ENCODE measurements at regions not wholly inside any gene's neighbourhood (a gene's known extent, or its start where the extent isn't known, plus 50 kb on each side); places are given as distances from the start of the nearest gene placed in this dataset.
"Not testable (repeated sequence)": the region's sequence is repeated elsewhere in the genome, so short reads cannot be mapped to it uniquely, and the experiment has no call there.

DNA sequence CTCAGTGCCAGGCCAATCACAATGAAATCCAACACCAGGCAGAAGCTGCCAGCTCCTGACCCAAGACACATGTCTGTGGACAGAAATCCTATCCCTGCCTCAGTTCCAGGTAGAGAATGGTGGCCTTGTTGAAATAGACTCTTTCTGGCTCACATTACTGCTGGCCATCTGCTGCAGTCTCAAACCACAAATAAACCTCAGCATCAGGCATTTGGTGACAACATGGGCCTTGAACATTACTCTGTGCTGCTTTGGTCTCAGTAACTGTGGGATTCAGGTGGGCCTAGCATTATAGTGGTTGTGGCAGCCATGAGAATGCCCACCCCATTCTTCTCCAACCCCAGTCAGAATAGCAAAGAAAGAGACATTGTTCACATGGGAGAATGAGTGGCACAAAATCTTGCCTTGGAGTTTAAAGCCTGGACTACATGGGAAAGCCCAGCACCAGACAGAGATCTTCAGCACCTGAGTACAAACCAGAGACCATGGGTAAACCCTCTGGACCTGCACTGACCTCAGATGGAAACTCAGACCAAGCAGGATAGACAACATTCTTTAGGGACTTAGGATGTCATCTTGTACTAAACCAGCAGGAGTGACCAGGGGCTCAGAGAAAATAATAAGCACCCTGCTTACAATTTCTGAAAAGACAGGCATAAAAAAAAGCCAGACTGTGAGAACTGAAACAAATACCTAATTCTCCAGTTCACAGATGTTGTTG, 50.4 kb upstream of the TRAM1L1 start:
- DNase-seq = no peak

DNA sequence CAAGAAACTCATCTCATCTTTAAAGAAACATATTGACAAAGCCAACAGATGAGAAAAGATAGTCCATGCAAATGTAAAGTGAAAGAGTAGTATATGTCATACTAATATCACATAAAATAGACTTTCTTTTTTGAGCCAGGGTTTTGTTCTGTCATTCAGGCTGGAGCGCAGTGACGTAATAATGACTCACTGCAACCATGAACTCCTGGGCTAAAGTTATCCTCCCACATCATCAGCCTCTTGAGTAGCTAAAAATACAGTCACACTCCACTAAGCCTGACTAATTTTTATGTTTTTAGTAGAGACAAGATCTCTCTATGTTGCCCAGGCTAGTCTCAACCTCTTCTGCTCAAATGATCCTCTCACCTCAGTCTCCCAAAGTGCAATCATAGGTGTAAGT, 51.8 kb upstream of the TRAM1L1 start:
- no peak for DNase-seq

DNA sequence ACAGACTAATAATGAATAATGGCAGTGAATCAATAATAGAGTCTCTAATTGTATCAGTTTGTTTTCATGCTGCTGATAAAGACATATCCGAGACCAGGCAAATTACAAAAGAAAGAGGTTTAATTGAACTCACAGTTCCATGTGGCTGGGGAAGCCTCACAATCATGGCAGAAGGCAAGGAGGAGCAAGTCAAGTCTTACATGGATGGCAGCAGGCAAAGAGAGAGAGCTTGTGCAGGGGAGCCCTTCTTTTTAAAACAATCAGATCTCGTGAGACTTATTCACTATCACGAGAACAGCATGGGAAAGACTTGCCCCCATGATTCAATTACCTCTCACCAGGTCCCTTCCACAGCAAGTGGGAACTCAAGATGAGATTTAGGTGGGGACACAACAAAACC, 53.4 kb upstream of the TRAM1L1 start:
- not testable (repeated sequence) for DNase-seq

DNA sequence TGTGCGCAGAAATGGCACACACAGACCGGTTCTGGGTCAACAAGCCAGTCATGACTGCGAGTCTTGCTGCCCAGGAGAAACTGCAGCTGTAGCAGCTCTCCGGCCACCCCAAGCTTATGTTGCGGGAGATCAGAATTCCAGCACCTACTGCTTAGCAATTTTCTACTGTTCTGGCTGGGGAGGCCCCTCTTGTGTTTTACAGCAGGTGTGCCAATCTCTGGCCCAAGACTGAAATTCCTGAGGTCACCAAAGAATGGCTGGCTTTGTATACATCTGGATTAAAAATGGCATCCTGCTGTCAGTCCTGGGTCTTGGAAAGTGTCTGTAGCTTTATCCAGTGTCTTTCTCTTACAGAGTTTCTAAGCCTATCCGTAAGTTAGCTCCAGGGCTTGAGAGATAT, 68.9 kb upstream of the TRAM1L1 start:
- no peak for DNase-seq

GRCh38 chr4:117156806-117157205, 71.4 kb upstream of the TRAM1L1 start:
- no peak for DNase-seq

DNA sequence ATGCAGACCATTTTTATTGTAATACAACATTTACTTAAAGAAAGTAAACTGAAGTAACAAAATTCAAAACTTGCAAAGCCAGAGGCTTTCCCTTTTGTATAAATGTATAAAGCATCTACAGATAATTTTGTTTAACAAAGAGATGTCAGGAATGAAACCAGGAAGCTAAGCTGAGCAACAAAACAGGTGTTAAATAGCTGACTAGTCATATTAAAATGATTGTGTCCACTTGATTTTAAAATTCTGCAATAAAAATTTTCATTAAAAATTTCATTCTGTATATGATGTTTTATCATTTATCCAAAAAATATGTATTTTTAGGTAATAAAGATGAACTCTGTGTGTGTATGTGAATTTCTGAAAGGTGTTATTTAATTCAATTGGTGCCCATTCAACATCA, 72.0 kb upstream of the TRAM1L1 start:
- DNase-seq = no peak

DNA sequence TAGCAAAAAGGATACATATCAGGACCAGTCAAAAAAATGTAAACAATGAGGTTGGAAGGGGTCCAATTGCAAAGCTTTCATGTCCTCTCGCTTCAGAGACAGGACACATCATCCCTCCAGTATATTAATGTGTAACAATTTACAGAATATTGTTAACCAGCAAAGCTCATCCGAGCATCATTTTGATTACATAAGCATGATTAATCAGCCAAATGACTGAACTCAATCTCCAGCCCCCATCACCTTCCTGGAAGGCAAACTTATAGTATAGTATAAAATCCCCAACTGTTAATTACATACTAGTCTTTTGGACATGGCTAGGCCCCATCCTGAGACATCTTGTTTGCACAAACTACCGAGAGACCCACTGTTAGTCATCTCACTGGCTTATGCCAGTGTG, 77.6 kb upstream of the TRAM1L1 start:
- DNase-seq = no peak

DNA sequence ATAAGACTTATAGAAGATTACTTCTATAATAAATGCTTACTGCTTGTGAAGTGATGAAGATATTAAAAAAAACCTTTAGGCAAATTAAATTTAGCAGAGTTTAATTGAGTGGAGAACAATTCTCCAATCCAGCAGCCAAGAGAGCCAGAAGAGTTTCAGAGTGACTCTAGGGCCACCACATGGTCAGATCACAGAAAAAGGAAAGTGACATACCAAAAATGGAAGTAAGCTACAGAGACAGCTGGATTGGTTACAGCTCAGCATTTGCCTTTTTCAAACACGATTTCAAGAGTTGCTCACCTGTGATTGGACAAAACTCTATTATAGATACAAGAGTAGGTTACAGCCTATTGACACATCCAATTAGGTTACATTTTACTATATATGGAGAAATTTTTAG, 79.0 kb upstream of the TRAM1L1 start:
- no peak for DNase-seq

- DNase-seq = not testable (repeated sequence)
Measured at GRCh38 chr4:117175369-117175768, 90.0 kb upstream of the TRAM1L1 start.

GRCh38 chr4:117203231-117203630, 117.9 kb upstream of the TRAM1L1 start:
- no peak for DNase-seq

GRCh38 chr4:117210551-117210950, 125.2 kb upstream of the TRAM1L1 start:
- no peak for DNase-seq

- DNase-seq = no peak
Measured at GRCh38 chr4:117224256-117224655, 138.9 kb upstream of the TRAM1L1 start.

GRCh38 chr4:117225471-117225870, 140.1 kb upstream of the TRAM1L1 start:
- DNase-seq = no peak

- no peak for DNase-seq
Measured at GRCh38 chr4:117227925-117228324, 142.5 kb upstream of the TRAM1L1 start.

- DNase-seq = no peak
Measured at GRCh38 chr4:117239434-117239833, 154.1 kb upstream of the TRAM1L1 start.

GRCh38 chr4:117249333-117249732, 164.0 kb upstream of the TRAM1L1 start:
- DNase-seq = no peak

GRCh38 chr4:117264072-117264471, 178.7 kb upstream of the TRAM1L1 start:
- DNase-seq = no peak

GRCh38 chr4:117267317-117267716, 181.9 kb upstream of the TRAM1L1 start:
- DNase-seq = no peak

- no peak for DNase-seq
Measured at GRCh38 chr4:117284736-117285135, 199.4 kb upstream of the TRAM1L1 start.

DNA sequence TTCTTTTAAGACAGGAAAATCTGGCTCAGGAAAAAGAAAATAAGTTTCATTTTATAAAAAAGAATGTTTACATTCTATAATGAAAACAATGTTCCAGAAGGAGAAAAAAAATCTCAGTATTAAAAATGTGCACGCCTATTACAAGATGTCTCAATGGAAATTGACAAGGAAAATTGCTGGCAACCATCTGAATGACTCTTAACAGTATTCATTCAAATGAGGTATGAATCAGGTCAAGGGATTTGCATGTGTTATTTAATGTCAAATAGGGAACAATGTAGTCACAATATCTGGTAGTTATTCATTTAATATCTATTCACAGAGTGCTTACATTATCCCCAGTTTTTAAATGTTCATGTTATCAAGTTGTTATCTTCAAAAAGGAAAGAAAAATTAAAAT, 208.4 kb upstream of the TRAM1L1 start:
- DNase-seq = no peak

DNA sequence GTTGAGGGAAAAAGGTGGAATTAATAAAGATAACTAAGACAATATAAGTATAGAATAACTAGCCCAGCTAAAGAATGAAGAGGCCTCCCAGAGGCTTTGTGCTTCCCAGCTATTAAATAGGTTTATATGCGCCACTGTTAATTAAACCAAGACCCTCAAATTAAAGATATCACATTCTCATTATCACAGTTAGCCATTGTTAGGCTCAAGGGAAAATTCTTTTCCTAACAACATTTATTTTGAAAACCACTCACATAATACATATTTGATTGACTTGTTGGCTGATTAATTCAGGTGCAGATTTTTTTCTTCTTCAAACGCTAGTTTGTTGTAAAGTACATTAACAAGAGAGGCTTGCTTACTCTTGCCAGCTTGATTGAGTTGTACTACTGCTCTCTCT, 216.8 kb upstream of the TRAM1L1 start:
- DNase-seq = no peak

- DNase-seq = no peak
Measured at GRCh38 chr4:117311215-117311614, 225.8 kb upstream of the TRAM1L1 start.

DNA sequence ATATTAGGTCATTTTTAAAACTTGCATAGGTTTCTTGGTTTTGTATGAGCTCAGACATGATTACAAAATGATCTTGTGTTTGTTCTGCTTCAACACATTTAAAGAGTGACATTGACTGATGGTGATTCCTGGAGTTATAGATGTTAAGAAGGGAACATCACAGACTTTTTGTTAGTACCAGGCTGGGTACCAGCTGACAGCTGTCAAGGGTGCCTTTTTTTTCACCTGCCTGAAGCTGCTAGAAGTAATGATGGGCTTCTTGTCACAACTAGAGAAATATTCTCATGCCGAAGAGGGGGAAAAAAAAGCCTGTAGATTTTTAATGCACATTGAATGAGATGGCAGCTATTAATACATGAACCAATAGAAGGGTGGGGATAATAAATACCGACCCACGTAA, 226.6 kb upstream of the TRAM1L1 start:
- DNase-seq = no peak

DNA sequence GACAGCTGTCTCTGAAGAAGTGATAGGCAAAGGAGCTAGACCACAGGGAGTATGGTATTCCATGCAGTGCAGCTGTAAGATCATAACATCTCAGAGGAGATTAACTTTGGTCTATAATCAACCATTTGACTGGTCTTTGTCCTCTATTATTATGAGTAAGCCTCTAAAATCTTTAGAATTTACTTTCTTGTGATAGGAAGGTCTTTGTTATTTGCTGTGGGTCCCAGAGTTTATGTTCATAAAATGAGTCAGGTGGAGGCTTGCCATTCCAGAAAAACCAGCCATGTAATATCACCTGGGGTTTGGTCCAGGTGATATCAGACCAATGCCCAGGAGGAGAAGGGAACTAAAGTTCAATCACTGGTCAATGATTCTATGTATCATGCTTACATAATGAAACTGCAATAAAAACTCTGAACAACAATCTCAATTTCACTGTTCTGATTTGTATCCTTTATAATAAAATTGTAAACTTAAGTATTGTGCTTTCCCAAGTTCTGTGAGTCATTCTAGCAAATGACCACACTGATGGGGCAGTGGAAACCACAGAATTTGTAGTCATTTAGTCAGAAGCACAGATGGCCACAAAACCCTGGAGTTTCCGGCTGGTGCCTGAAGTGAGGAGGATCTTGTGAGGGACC, 239.6 kb upstream of the TRAM1L1 start:
- DNase-seq = no peak

DNA sequence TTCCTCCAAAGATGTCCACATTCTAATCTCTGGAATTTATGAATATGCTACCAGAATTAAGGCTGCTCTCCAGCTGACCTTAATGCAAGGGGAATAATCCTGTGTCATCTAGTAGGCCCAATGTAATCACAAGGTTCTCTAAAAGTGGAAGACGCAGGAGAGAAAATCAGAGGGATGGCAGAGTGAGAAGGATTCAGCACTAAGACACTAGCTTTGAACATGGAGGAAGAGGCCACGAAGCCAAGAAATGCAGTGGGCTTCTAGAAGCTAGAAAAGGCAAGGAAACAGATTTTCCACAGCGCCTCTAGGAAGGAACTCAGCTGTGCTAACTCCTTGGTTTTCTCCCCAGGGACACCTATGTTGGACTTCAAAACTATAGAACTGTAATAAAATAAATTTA, 240.7 kb upstream of the TRAM1L1 start:
- DNase-seq = no peak

All from NCI-H510A treated with DMSO at 0.1 percent for 48 hours (cell line).